ENCODE measurements at regions not wholly inside any gene's neighbourhood (a gene's known extent, or its start where the extent isn't known, plus 50 kb on each side); places are given as distances from the start of the nearest gene placed in this dataset.

GRCh38 chr6:3999800-4000661 is 78.9 kb downstream of the FAM217A start:
- DNase-seq (ENCODE audit: low read depth in 2 of 2), result no peak

- no peak for DNase-seq (ENCODE audit: low read depth in 2 of 2)
Observed at GRCh38 chr6:4004249-4004648, 74.7 kb downstream of the FAM217A start.

DNA sequence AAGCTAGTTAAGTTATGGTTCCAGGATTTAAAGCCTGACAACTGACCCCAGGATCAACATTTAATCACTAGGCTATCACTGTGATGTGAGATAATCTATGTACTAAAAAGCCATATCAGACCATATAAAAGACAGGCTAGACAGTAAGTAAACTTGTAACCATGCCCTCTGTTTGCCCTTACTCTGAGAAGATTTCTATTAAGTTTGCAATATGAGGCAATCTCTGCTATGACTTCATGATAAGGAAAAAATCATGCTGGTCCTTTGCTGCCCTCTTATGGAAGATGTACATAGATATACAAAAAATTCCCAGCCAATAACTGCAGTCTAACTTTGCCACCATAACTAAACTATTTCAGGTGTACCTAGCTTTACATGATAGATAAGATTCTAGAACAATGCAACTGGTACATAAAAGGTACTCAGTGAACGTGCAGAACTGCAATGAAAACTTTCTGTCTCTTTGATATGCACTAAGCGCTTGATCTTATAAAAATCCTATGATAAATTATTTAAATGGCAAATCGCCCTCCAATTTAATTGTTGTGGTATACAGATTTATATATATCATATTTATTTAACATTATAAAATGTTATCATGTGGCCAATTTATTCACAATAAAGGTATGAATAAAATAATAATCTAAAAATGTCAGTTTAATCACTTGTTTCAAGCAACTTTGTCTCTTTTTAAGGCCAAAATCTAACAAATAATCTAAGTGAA is 70.5 kb downstream of the FAM217A start:
- no peak for DNase-seq (ENCODE audit: low read depth in 2 of 2)

DNA sequence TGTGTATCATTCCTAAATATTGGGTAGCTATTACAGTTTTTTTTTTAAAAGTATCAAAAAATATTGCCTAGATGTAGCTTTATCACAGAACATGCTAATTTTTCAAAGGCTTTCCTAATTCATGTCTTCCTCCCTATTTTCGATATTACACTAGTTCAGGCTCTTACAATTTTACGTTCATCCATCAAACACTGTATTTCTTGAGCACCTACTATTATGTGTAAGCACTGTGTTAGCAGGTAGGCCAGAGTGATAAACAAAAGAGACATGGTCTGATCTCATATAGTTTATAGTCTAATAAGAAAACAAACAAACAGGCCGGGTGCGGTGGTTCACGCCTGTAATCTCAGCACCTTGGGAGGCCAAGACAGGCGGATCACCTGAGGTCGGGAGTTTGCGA is 69.5 kb downstream of the FAM217A start:
- DNase-seq (ENCODE audit: low read depth in 2 of 2), result no peak

DNA sequence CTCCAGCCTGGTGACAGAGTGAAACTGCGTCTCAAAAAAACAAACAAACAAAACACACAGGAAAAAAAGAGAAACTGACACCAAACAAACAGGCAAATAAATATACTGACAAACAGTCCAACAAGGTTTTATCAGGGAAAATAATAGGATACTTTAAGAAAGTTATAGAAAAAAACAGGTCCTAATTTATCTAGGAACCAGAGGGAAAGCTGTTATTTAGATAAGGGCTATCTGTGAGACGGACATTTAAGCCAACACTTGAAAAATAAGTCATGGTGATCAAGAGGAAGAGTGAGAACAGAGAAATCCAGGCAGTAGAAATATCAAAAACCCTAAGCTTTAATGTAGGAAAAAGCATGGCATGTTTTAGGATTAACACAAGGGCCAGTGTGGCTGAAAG is 68.9 kb downstream of the FAM217A start:
- DNase-seq (ENCODE audit: low read depth in 2 of 2), result no peak

DNA sequence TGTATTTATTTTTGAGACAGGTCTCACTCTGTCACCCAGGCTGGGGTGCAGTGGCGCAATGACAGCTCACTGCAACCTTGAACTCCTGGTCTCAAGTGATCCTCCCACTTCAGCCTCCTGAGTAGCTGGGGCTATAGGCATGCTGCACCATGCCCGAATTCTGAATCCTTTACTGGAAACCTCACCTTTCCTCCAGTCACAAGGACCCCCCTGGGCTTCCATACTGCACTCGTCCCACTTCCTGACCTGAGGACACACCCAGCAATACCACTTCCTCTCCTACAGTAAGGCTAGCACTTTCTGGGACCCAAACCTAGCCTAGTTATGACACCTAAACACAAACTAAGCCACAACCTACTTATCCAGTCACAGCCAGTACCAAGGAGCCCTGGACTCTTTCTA is 68.2 kb downstream of the FAM217A start:
- DNase-seq (ENCODE audit: low read depth in 2 of 2), result no peak

DNA sequence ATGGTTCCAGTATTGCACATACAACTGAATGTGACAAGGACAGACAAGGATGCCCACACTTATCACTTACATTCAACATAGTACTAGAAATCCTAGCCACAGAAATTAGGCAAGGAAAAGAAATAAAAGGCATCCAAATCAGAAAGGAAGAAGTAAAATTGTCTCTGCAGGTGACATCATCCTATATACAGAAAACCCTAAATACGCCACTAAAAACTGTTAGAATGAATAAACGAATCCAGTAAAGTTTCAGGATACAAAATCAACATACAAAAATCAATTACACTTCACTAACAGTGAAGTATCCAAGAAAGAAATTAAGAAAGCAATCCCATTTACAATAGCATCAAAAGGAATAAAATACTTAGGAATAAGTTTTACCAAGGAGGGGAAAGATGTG is 66.1 kb downstream of the FAM217A start:
- DNase-seq (ENCODE audit: low read depth in 2 of 2), result no peak

DNA sequence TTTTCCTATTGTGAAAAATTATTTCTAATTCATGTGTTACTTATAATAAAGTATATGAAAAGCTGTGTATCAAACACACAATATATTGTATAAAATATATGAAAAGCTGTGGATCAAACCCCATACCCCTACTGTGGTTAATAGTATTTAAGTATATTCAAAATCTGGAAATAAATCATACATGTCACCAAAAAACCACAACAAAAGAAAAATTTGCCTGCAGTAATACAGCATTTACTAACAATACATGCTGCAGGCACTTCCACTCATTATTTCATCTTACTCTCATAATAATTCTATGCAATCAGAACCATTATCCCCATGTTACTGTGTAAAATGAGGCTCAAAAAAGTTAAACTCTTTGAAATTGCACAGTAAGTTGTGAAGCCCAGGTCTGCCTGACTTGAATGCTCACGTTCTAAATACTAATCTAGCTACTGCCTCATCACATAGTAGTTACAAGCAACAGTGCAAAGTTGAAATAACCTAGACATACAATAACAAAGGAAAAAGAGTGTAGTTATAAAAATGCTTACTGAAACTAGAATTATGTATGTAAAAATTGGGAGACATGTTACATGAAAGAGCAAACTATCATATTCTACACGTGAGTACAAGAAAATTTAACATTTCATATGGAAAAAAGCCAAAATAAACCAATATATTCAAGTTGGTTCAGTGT is 61.7 kb downstream of the FAM217A start:
- DNase-seq (ENCODE audit: low read depth in 2 of 2), result no peak

- no peak for DNase-seq (ENCODE audit: low read depth in 2 of 2)
Observed at GRCh38 chr6:4017834-4018170, 61.1 kb downstream of the FAM217A start.

DNA sequence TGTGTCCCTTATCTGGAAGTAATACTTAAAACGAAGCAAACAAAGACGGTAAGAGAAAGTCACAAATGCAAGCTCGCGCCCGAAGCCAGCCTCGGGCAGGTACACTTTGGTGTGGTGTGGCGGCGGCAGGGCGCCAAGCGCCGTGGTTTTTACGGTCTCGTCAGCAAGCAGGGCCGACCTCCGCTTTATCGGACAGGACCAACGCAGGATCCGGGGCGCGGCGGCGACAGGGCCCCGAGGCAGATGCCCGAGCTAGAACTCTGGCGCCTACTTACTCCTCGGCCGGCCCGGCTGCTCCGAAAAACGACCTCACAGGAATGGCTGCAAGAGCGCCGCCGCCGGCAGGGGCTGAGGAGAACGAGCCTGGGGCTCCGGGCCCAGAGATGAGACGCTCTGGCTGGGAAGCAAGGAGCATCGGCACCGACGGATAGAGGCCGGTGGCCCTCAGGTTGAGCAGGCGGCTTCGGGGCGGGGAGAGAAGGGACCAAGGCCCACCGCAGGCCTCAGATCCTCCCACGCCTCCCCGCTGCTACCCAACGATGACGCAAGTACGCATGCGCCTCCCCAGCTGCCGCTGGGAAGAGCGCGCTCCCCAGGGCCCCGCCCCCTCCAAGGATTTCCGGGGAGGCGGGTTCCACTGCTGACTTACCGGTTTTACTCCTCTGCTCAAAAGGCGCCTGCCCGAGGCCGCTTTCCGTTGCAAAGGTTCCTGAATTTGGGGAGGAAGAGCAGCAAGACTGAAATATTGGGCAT is 60.6 kb downstream of the FAM217A start:
- peak; percentile 89 to 92 for DNase-seq (ENCODE audit: low read depth in 2 of 2)

Measured in stimulated activated CD4-positive, alpha-beta T cell treated with anti-CD3 and anti-CD28 coated beads, Interleukin-1b, Interleukin-23, amount 100 ng/mL, for 1 hour (primary cell).